Mucosa of descending colon (tissue), 3 donors: ENCODE measurements at regions not wholly inside any gene's neighbourhood (a gene's known extent, or its start where the extent isn't known, plus 50 kb on each side); places are given as distances from the start of the nearest gene placed in this dataset.

Experiments
- ATAC-seq: fragments of 200-7000 bp; cut with Tn5 transposase; one replicate; pipeline ENCODE4 v1.9.1; 2020; ENCODE audit warnings: mild to moderate bottlenecking, moderate library complexity
- DNase-seq, 3 donors: peaks; one replicate each; pipeline ENCODE4 v3.0.0-alpha.2; 2020
- H3K36me3 ChIP-seq: fragments of 200-600 bp; one replicate; pipeline ENCODE4 v1.8.0; 2021; ENCODE audit warnings: low read depth, mild to moderate bottlenecking
- H3K4me1 ChIP-seq: fragments of 200-600 bp; one replicate; pipeline ENCODE4 v1.8.0; 2021; ENCODE audit warnings: low read depth, mild to moderate bottlenecking
- H3K4me3 ChIP-seq: fragments of 200-600 bp; one replicate; pipeline ENCODE4 v1.8.0; 2021; ENCODE audit warnings: mild to moderate bottlenecking
- H3K9me3 ChIP-seq: fragments of 200-600 bp; one replicate; pipeline ENCODE4 v1.8.0; 2021; ENCODE audit warnings: mild to moderate bottlenecking
- intact Hi-C, 2 donors: fragments of 100-400 bp; cut with DNase I in 1 of 2; cut with micrococcal nuclease in 1 of 2; formaldehyde crosslinking; loops; one replicate each; pipeline versions ENCODE4 v1.11.0 to v1.11.1; 2022; cut with DNase I, micrococcal nuclease
- TF ChIP-seq, protein P1 (sequence below): fragments of 200-600 bp; IDR thresholded peaks from one replicate; pipeline ENCODE4 v1.8.0; 2022; ENCODE audit warnings: antibody characterized with exemption, mild to moderate bottlenecking
- donor health status: DM: no; HTN: no; CAD: no; lungs with moderate emphysema.
- donor health status: DM: no; HTN: no; CAD: no.
- donor health status: DM: no; HTN: yes; CAD: no.

DNA sequence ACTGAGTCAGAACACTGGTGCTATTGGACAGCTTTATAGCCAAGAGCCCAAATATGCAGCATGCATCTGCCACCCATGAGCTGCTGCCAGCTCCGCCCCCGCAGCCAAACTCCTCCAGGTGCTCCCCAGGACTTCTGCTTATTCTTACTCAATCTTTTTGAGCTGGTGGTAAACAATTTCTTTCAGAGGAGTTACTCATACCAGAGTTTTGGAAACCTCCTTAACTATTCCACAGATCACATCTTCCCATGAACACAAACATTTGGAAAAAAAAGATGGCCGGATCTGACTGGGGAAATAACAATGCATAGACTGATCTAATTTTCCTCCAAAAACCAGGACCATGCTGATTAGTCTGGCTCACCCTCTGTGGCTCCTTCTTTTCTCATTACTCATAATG lies 399.9 kb downstream of the GPM6A start:
- Histone ChIP-seq H3K4me3 (no peak overlapping the region), H3K4me1 (no peaks in the 10 kb centered on the region), H3K9me3 (peaks cover 29% of the 10 kb centered on the region), H3K36me3 (no peaks in the 10 kb centered on the region)
- TF ChIP-seq, protein P1, sequence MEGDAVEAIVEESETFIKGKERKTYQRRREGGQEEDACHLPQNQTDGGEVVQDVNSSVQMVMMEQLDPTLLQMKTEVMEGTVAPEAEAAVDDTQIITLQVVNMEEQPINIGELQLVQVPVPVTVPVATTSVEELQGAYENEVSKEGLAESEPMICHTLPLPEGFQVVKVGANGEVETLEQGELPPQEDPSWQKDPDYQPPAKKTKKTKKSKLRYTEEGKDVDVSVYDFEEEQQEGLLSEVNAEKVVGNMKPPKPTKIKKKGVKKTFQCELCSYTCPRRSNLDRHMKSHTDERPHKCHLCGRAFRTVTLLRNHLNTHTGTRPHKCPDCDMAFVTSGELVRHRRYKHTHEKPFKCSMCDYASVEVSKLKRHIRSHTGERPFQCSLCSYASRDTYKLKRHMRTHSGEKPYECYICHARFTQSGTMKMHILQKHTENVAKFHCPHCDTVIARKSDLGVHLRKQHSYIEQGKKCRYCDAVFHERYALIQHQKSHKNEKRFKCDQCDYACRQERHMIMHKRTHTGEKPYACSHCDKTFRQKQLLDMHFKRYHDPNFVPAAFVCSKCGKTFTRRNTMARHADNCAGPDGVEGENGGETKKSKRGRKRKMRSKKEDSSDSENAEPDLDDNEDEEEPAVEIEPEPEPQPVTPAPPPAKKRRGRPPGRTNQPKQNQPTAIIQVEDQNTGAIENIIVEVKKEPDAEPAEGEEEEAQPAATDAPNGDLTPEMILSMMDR = no peak
- intact Hi-C loops = no loop called here
- no peak for DNase-seq
- no peak for ATAC-seq

DNA sequence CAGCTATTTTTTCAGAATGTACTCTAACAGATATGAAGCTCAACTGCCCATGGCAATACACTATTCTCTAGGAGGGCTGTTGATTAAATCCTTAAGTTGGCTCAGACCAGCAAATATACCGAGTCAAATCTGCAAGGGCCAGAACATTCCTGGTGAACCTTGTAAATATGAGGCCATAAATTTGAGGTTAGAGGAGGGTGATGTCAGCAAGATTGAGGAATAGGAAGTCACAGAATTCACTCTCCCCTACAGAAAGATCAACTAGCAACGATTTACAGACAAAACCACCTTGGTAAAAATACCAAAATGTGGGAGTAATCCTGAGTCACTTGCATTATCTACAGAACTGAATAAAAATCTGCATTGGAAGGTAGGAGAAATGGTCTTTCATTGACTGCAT lies 399.3 kb downstream of the GPM6A start:
- TF ChIP-seq, protein P1 = no peak
- intact Hi-C loops = no loop called here
- DNase-seq (no peak), ATAC-seq (no peak)
- Histone ChIP-seq H3K4me1 (no peaks in the 10 kb centered on the region), H3K9me3 (peaks cover 31% of the 10 kb centered on the region), H3K4me3 (no peak overlapping the region), H3K36me3 (no peaks in the 10 kb centered on the region)

DNA sequence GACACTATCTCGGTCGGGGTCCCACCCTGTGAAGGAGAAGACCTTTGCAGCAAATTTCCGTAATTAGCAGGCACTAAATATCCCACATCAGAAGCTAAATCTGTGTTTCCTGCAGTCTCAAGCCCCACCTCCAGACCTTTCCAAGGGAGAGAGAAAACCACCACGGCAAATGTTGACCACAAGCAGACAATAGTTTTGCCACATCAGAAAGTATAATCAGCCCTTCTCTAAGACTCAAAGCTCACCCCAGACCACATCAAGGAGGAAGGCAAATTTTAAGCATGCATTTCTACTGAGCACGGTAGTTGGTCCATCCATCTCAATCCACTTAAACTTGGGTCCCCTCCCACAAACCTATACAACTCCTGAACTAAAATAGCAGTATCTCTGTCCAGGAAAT lies 398.5 kb downstream of the GPM6A start:
- H3K4me1 ChIP-seq = no peaks in the 10 kb centered on the region
- H3K36me3 ChIP-seq = no peaks in the 10 kb centered on the region
- TF ChIP-seq, protein P1 = no peak
- intact Hi-C loops = no loop called here
- H3K9me3 ChIP-seq = peaks cover 31% of the 10 kb centered on the region
- DNase-seq (no peak), ATAC-seq (no peak)
- H3K4me3 ChIP-seq = no peak overlapping the region

DNA sequence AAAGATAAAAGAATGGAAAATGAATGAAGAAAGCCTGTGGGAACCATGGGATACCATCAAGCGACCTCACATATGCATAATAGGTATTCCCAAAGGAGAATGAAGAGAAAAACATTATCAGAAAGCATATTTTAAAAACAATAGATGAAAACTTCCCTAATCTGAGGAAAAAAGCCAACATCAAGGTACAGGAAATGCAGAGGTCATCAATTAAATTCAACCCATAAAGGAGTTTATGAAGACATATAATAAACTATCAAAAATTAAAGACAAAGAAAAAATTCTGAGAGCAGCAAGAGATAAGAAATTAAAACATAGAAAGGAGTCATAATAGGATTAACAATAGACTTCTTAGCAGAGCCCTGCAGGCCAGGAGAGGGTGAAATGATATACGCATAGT lies 397.5 kb downstream of the GPM6A start:
- DNase-seq = no peak
- TF ChIP-seq, protein P1 = no peak
- Histone ChIP-seq H3K9me3 (peaks cover 35% of the 10 kb centered on the region), H3K36me3 (no peaks in the 10 kb centered on the region), H3K4me3 (no peak overlapping the region), H3K4me1 (no peaks in the 10 kb centered on the region)
- intact Hi-C loops = no loop called here
- no peak for ATAC-seq

DNA sequence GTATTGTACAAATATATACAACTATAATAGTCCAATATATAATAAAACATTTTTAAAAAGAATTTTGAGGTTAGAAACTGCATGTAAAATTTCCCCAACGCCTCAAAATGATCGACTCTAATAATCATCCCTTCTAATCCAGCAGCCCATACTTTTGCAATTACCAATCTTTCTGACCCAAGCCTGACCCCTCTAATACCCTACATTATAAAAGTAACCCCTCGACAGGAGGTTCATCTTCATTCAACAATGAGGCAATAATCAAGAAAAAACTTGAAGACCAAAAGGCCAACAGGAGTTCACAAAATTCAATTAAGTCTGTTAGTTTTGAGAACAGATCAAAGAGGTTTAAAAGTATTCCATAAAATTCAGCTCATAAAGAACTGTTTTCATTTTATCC lies 393.5 kb downstream of the GPM6A start:
- no peak for ATAC-seq
- TF ChIP-seq, protein P1 = no peak
- intact Hi-C loops = no loop called here

DNA sequence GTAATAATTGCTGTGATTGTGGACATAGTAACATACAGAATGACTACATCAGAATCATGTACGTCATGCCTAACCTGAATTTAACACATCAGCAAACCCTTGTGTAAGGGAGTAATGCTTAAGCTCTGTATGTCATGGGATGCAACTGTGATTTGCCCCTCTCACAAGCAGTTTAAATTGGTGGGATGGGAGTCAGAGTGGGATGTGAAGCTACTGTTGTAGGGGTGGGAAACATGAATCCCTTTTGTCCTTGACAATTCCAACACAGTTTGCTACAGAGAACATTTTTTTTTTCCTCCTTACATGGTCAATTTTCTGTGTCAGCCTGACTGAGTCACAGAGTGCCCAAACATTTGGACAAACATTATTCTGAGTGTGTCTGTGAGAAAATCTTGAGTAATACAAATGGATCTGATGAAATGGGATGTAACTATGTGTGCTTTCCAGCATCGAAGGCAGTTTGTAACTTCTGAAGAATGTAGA lies 392.8 kb downstream of the GPM6A start:
- no peak overlapping the region for H3K4me3 ChIP-seq
- H3K9me3 ChIP-seq = peaks cover 22% of the 10 kb centered on the region
- ATAC-seq (no peak), DNase-seq (no peak)
- intact Hi-C loops = no loop called here
- no peaks in the 10 kb centered on the region for H3K4me1 ChIP-seq
- TF ChIP-seq, protein P1 = no peak
- H3K36me3 ChIP-seq = no peaks in the 10 kb centered on the region

More for the DNA sequence above, 393.5 kb downstream of the GPM6A start:
- no peak for DNase-seq
- H3K36me3 ChIP-seq = no peaks in the 10 kb centered on the region
- H3K4me1 ChIP-seq = no peaks in the 10 kb centered on the region
- no peak overlapping the region for H3K4me3 ChIP-seq
- peaks cover 25% of the 10 kb centered on the region for H3K9me3 ChIP-seq
